A673 (cell line): ENCODE measurements at regions not wholly inside any gene's neighbourhood (a gene's known extent, or its start where the extent isn't known, plus 50 kb on each side); places are given as distances from the start of the nearest gene placed in this dataset.

Source experiments
- BruUV-seq: library from RNA; stranded (reverse); fragments of 400-500 nt; replicated peaks from 2 replicates; lab custom pipeline; 2021; lab: Mats Ljungman, UMichigan
- CTCF ChIA-PET: fragments of 300-600 bp; sonication (Branson Sonifier 250); formaldehyde crosslinking; loops from one replicate; lab custom pipeline; 2022; ENCODE audit warnings: antibody characterized with exemption; lab: Charles Lee
- POLR2A ChIA-PET: fragments of 300-600 bp; sonication (Branson Sonifier 250); formaldehyde crosslinking; loops from one replicate; lab custom pipeline; 2022; ENCODE audit warnings: antibody characterized with exemption; ENCODE audit not compliant: low non-redundant PET; lab: Charles Lee
- DNase-seq: peaks from one replicate; pipeline ENCODE4 v3.0.0-alpha.2; 2015; ENCODE audit warnings: low spot score
- H3K27ac ChIP-seq: fragments of 200-600 bp; sonication (generic); 2 replicates; pipeline ENCODE4 v1.5.1; 2016; ENCODE audit warnings: mixed run types, low read depth, mild to moderate bottlenecking, mixed read lengths, antibody characterized with exemption, low read length; ENCODE audit not compliant: poor library complexity, severe bottlenecking
- H3K27me3 ChIP-seq: fragments of 200-600 bp; sonication (generic); replicated peaks from 2 replicates; pipeline ENCODE4 v1.6.1; 2017; ENCODE audit warnings: mixed run types, low read depth, mild to moderate bottlenecking, mixed read lengths, antibody characterized with exemption, low read length; ENCODE audit not compliant: insufficient read depth, poor library complexity
- H3K36me3 ChIP-seq: fragments of 200-600 bp; sonication (generic); 2 replicates; pipeline ENCODE4 v1.6.1; 2016; ENCODE audit warnings: mixed run types, mild to moderate bottlenecking, mixed read lengths, antibody characterized with exemption, low read length; ENCODE audit not compliant: insufficient read depth, poor library complexity, severe bottlenecking
- H3K4me1 ChIP-seq: fragments of 200-600 bp; sonication (generic); 2 replicates; pipeline ENCODE4 v1.6.1; 2017; ENCODE audit warnings: mixed run types, mild to moderate bottlenecking, mixed read lengths, antibody characterized with exemption, low read length; ENCODE audit not compliant: insufficient read depth, poor library complexity, severe bottlenecking
- H3K4me3 ChIP-seq: fragments of 200-600 bp; sonication (generic); 2 replicates; pipeline ENCODE4 v1.5.1; 2016; ENCODE audit warnings: low read depth, mixed run types, mild to moderate bottlenecking, mixed read lengths, low read length; ENCODE audit not compliant: poor library complexity, severe bottlenecking
- H3K9me3 ChIP-seq: fragments of 200-600 bp; sonication (generic); 2 replicates; pipeline ENCODE4 v1.6.1; 2016; ENCODE audit warnings: mixed run types, low read depth, mild to moderate bottlenecking, mixed read lengths, antibody characterized with exemption, low read length; ENCODE audit not compliant: poor library complexity, severe bottlenecking
- EZH2 ChIP-seq: fragments of 200-600 bp; sonication (generic); IDR thresholded peaks from 2 replicates; pipeline ENCODE4 v1.6.1; 2017; ENCODE audit warnings: borderline replicate concordance, low read depth, mild to moderate bottlenecking, mixed read lengths, antibody characterized with exemption, low read length; ENCODE audit not compliant: poor library complexity, severe bottlenecking
- intact Hi-C: fragments of 100-400 bp; cut with micrococcal nuclease; formaldehyde crosslinking; loops from one replicate; pipeline ENCODE4 v1.10.0; 2022; ENCODE audit not compliant: unreplicated experiment
- TF ChIP-seq, protein P1 (sequence below): fragments of 300-800, 200-600 bp; sonication (generic); conservative IDR thresholded peaks from 2 replicates; pipeline ENCODE4 v1.5.1; 2017; ENCODE audit warnings: low read depth, mild to moderate bottlenecking, antibody characterized with exemption, low read length, moderate library complexity, mixed read lengths

DNA sequence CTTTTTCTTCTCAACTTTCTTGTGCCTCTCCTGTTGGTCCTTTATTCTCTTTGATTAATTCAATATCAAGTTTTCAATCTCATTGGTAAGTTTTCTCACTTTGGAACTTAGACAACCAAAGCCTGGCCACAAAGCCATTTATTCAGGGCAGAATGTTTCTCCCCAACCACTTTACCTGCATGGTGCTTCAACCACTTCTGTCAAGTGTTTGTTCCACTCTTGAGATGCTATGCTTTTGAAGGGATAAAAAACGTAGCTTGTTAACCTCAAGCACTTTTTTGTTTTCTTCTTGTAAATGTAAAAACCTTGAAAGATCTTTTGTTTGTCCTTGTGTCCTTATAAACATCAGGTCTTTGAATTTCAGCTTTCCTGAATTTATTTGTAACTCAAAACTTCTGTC is 966.7 kb downstream of the MAT2B start:
- intact Hi-C loops, result loop anchor here (10.0 kb wide), 1 partner anchor 457 kb away; no protein-coding TSS in a partner anchor
- Histone ChIP-seq H3K27me3 (peaks cover 4% of the 10 kb centered on the region), H3K4me1 (no peaks in the 10 kb centered on the region), H3K9me3 (no peaks in the 10 kb centered on the region), H3K36me3 (no peaks in the 10 kb centered on the region), H3K27ac (no peak overlapping the region), H3K4me3 (no peak overlapping the region)
- no peak for DNase-seq
- TF ChIP-seq, protein P1, sequence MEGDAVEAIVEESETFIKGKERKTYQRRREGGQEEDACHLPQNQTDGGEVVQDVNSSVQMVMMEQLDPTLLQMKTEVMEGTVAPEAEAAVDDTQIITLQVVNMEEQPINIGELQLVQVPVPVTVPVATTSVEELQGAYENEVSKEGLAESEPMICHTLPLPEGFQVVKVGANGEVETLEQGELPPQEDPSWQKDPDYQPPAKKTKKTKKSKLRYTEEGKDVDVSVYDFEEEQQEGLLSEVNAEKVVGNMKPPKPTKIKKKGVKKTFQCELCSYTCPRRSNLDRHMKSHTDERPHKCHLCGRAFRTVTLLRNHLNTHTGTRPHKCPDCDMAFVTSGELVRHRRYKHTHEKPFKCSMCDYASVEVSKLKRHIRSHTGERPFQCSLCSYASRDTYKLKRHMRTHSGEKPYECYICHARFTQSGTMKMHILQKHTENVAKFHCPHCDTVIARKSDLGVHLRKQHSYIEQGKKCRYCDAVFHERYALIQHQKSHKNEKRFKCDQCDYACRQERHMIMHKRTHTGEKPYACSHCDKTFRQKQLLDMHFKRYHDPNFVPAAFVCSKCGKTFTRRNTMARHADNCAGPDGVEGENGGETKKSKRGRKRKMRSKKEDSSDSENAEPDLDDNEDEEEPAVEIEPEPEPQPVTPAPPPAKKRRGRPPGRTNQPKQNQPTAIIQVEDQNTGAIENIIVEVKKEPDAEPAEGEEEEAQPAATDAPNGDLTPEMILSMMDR, result no peak
- TF ChIP-seq EZH2, result no peak
- ChIA-PET POLR2A (no interaction called here), CTCF (no interaction called here)
- BruUV-seq, result no TSS peak

DNA sequence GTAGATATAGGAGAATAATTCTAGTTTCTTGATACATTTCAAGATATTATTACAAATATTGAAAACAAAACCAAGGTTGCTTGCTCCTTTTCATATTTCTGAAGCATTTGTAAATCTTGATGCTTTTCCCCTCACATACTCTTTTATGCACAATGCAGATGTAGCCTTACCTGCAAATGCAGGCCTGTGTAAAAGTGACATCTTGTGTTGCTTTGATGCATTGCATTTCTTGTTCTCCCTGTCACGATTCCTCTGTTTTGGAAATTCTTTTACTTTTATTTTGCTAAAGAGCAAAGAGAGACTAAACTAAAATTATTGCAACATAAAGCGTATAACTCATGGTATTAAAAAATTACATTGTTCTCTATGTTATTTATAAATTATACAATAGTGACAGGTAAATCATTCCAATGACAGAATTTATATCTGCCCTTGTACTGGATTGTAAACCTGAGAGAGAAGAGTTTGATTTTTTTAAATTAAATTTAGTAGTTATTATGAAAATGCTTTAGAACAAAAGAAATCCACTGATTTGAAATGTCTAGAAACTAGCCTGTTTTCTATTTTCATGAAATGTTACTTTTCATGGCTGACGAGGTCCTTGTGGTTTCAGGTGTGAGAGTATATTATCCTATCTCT is 970.0 kb downstream of the MAT2B start:
- no peaks in the 10 kb centered on the region for H3K9me3 ChIP-seq
- no peak overlapping the region for H3K27ac ChIP-seq
- CTCF ChIA-PET, result no interaction called here
- TF ChIP-seq EZH2, result no peak
- TF ChIP-seq, protein P1, result peak; percentile 42
- no peaks in the 10 kb centered on the region for H3K4me1 ChIP-seq
- no TSS peak for BruUV-seq
- POLR2A ChIA-PET, result no interaction called here
- peak; percentile 3 for DNase-seq
- intact Hi-C loops, result loop anchor here (10.0 kb wide), 1 partner anchor 461 kb away; no protein-coding TSS in a partner anchor
- peaks cover 4% of the 10 kb centered on the region for H3K27me3 ChIP-seq
- H3K4me3 ChIP-seq, result no peak overlapping the region
- H3K36me3 ChIP-seq, result no peaks in the 10 kb centered on the region

DNA sequence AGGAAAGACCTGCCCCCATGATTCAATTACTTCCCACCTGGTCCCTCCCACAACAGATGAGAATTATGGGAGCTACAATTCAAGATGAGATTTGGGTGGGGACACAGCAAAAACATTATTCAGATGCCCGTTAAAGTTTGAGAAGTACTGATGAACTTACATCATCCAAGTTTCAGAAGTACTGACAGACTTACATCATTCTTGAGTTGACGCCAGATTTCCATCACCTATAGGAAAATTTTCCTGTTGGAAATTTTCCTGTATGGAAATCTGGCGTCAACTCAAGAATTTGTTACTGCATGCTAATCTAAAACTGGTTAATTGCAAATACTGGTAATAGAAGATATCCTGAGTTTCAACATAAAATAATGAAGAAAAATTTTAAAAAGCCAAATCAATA is 975.9 kb downstream of the MAT2B start:
- TF ChIP-seq, protein P1, result no peak
- TF ChIP-seq EZH2, result no peak
- Histone ChIP-seq H3K4me1 (no peaks in the 10 kb centered on the region), H3K27ac (no peak overlapping the region), H3K4me3 (no peak overlapping the region), H3K27me3 (no peaks in the 10 kb centered on the region), H3K9me3 (no peaks in the 10 kb centered on the region), H3K36me3 (no peaks in the 10 kb centered on the region)
- POLR2A ChIA-PET, result no interaction called here
- BruUV-seq, result no TSS peak
- DNase-seq, result no peak
- CTCF ChIA-PET, result no interaction called here
- intact Hi-C loops, result no loop called here
